ENCODE measurements at regions not wholly inside any gene's neighbourhood (a gene's known extent, or its start where the extent isn't known, plus 50 kb on each side); places are given as distances from the start of the nearest gene placed in this dataset.

DNA sequence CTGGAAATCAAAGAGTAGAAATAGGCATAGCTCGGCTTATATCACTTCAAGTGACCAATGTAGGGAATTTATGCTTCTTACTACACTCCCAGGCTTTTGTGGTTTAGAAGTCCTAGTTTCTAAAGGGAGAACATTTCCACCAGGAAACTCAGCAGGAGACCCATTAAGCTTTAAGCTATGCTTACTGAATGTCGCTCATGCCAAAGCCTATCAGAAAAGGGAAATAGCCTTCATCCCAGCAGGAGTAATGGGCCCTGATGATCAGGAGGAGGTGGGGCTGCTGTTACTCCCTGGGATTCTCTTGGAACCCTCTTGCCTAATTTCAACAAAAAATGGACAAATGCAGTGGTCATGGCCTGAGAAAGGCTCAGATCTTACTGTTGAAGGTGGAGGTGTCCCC is 54.5 kb upstream of the SEMA6A start:
- no peaks in the 10 kb centered on the region for H3K79me2 ChIP-seq (replicated peaks; ENCODE audit: insufficient read depth, low read length)
- no peaks in the 10 kb centered on the region for H3K36me3 ChIP-seq (ENCODE audit: insufficient read depth, low read length)
- no peak overlapping the region for H3K27ac ChIP-seq (ENCODE audit: low read length)
- no peak overlapping the region for H3K4me3 ChIP-seq (ENCODE audit: low read length)
- H3K9ac ChIP-seq (ENCODE audit: low read length): no peak overlapping the region
- H2AFZ ChIP-seq (ENCODE audit: low read depth, low read length): no peak overlapping the region
- no peaks in the 10 kb centered on the region for H3K9me2 ChIP-seq (ENCODE audit: insufficient read depth, low read length)
- no peak overlapping the region for H3K4me2 ChIP-seq (ENCODE audit: low read length)
- H3K27me3 ChIP-seq (ENCODE audit: insufficient read depth, low read depth, low read length): no peaks in the 10 kb centered on the region
- H3F3A ChIP-seq (ENCODE audit: insufficient read depth, low read length, poor library complexity, severe bottlenecking): no peaks in the 10 kb centered on the region
- no peaks in the 10 kb centered on the region for H3K9me3 ChIP-seq (ENCODE audit: low read length)
- H4K20me1 ChIP-seq (ENCODE audit: insufficient read depth): no peaks in the 10 kb centered on the region
- TF ChIP-seq RAD21 (conservative IDR thresholded peaks at IDR 0.05) (no peak), EP300 (conservative IDR thresholded peaks at IDR 0.05; ENCODE audit: poor library complexity, severe bottlenecking) (no peak), EZH2 (IDR thresholded peaks at IDR 0.05; ENCODE audit: borderline replicate concordance, insufficient read depth, low read length, poor library complexity, severe bottlenecking) (no peak), REST (IDR thresholded peaks at IDR 0.05; ENCODE audit: borderline replicate concordance) (no peak), POLR2AphosphoS5 (IDR thresholded peaks at IDR 0.05) (no peak)

GRCh38 chr5:116626945-116627679 is 52.5 kb upstream of the SEMA6A start:
- Histone ChIP-seq H3K4me2 (ENCODE audit: low read length) (no peak overlapping the region), H3F3A (ENCODE audit: insufficient read depth, low read length, poor library complexity, severe bottlenecking) (no peaks in the 10 kb centered on the region), H3K36me3 (ENCODE audit: insufficient read depth, low read length) (no peaks in the 10 kb centered on the region), H3K9ac (ENCODE audit: low read length) (no peak overlapping the region), H3K79me2 (replicated peaks; ENCODE audit: insufficient read depth, low read length) (no peaks in the 10 kb centered on the region), H3K9me2 (ENCODE audit: insufficient read depth, low read length) (no peaks in the 10 kb centered on the region), H4K20me1 (ENCODE audit: insufficient read depth) (no peaks in the 10 kb centered on the region), H3K4me3 (ENCODE audit: low read length) (no peak overlapping the region), H3K27ac (ENCODE audit: low read length) (no peak overlapping the region), H3K9me3 (ENCODE audit: low read length) (no peaks in the 10 kb centered on the region), H3K27me3 (ENCODE audit: insufficient read depth, low read depth, low read length) (no peaks in the 10 kb centered on the region), H2AFZ (ENCODE audit: low read depth, low read length) (no peak overlapping the region)
- no peak for TF ChIP-seq EP300 (conservative IDR thresholded peaks at IDR 0.05; ENCODE audit: poor library complexity, severe bottlenecking)
- TF ChIP-seq, protein P1, sequence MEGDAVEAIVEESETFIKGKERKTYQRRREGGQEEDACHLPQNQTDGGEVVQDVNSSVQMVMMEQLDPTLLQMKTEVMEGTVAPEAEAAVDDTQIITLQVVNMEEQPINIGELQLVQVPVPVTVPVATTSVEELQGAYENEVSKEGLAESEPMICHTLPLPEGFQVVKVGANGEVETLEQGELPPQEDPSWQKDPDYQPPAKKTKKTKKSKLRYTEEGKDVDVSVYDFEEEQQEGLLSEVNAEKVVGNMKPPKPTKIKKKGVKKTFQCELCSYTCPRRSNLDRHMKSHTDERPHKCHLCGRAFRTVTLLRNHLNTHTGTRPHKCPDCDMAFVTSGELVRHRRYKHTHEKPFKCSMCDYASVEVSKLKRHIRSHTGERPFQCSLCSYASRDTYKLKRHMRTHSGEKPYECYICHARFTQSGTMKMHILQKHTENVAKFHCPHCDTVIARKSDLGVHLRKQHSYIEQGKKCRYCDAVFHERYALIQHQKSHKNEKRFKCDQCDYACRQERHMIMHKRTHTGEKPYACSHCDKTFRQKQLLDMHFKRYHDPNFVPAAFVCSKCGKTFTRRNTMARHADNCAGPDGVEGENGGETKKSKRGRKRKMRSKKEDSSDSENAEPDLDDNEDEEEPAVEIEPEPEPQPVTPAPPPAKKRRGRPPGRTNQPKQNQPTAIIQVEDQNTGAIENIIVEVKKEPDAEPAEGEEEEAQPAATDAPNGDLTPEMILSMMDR (IDR thresholded peaks at IDR 0.05; ENCODE audit: poor library complexity, severe bottlenecking): no peak
- TF ChIP-seq MXI1 (conservative IDR thresholded peaks at IDR 0.05; ENCODE audit: poor library complexity, severe bottlenecking): no peak
- TF ChIP-seq EZH2 (IDR thresholded peaks at IDR 0.05; ENCODE audit: borderline replicate concordance, insufficient read depth, low read length, poor library complexity, severe bottlenecking): no peak
- no peak for TF ChIP-seq RAD21 (conservative IDR thresholded peaks at IDR 0.05)
- no peak for TF ChIP-seq POLR2AphosphoS5 (IDR thresholded peaks at IDR 0.05)
- no peak for TF ChIP-seq REST (IDR thresholded peaks at IDR 0.05; ENCODE audit: borderline replicate concordance)
- no peak for TF ChIP-seq TAF1 (IDR thresholded peaks at IDR 0.05; ENCODE audit: low read depth)
